ENCODE measurements at regions not wholly inside any gene's neighbourhood (a gene's known extent, or its start where the extent isn't known, plus 50 kb on each side); places are given as distances from the start of the nearest gene placed in this dataset.

- CTCF ChIA-PET: no interaction called here
- ATAC-seq: no peak
Measured at GRCh38 chr20:11483697-11484096, 434.0 kb upstream of the BTBD3 start.

DNA sequence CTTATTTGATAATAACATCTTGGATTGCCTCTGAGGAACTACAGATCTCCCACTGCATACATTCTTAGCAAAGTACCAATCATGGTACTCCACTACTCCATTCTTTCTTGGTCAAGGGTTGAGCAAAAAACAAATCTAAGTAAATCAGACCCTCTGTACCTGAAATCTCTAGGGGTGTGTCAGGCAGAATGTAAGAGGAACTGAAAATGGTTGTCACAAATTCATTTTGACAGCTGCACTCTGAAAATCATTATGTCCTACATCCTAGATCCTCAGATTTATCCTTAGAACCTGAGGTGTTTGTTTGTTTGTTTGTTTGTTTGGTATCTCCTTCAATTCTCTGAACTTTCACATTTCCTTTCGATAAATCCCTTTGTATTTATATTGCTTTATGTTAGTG, 433.2 kb upstream of the BTBD3 start:
- ChIA-PET RAD21 (ENCODE audit: low non-redundant PET in 1 of 2, low total read pairs in 2 of 2, uncharacterized antibody in 2 of 2, unreplicated experiment in 2 of 2) (no interaction called here), POLR2A (no interaction called here), CTCF (no interaction called here)
- Histone ChIP-seq H3K27ac (ENCODE audit: low read depth, low read length) (no peak overlapping the region), H3K9ac (ENCODE audit: low read length) (no peak overlapping the region), H3K27me3 (ENCODE audit: insufficient read depth, low read length) (no peaks in the 10 kb centered on the region), H3K4me2 (ENCODE audit: low read length) (no peak overlapping the region), H3K4me1 (ENCODE audit: control insufficient read depth in 1 of 2, insufficient read depth in 2 of 2, low read length in 2 of 2) (no peaks in the 10 kb centered on the region), H3K9me2 (ENCODE audit: insufficient read depth) (no peaks in the 10 kb centered on the region), H4K20me1 (ENCODE audit: insufficient read depth) (no peaks in the 10 kb centered on the region), H3K79me2 (ENCODE audit: insufficient read depth, low read length) (no peaks in the 10 kb centered on the region), H3K36me3 (ENCODE audit: control insufficient read depth in 1 of 2, insufficient read depth in 2 of 2, low read length in 2 of 2) (no peaks in the 10 kb centered on the region), H2AFZ (ENCODE audit: low read depth, low read length, poor library complexity, severe bottlenecking) (no peak overlapping the region), H3K9me3 (ENCODE audit: control insufficient read depth in 1 of 2, insufficient read depth in 1 of 2, low read depth in 1 of 2, low read length in 2 of 2) (no peaks in the 10 kb centered on the region), H3K4me3 (replicated peaks in 1 of 2; ENCODE audit: low read depth in 1 of 2, low read length in 2 of 2) (no peak overlapping the region)
- no TSS peak for BruUV-seq (replicated peaks)
- intact Hi-C loops (cut with micrococcal nuclease): no loop called here
- TF ChIP-seq CEBPB (IDR thresholded peaks at IDR 0.05; ENCODE audit: low read depth): no peak
- DNase-seq (ENCODE audit: low read depth, low spot score): no peak
- ATAC-seq: no peak

More at GRCh38 chr20:11483697-11484096, 434.0 kb upstream of the BTBD3 start:
- no peaks in the 10 kb centered on the region for H3K27me3 ChIP-seq (ENCODE audit: insufficient read depth, low read length)
- H3K9ac ChIP-seq (ENCODE audit: low read length): no peak overlapping the region
- H3K4me2 ChIP-seq (ENCODE audit: low read length): no peak overlapping the region
- H4K20me1 ChIP-seq (ENCODE audit: insufficient read depth): no peaks in the 10 kb centered on the region
- ChIA-PET POLR2A (interaction anchor here (0.6 kb wide), 1 partner anchor 8 kb away, joined by 4 read pairs; no protein-coding TSS in a partner anchor), RAD21 (ENCODE audit: low non-redundant PET in 1 of 2, low total read pairs in 2 of 2, uncharacterized antibody in 2 of 2, unreplicated experiment in 2 of 2) (no interaction called here)
- no peaks in the 10 kb centered on the region for H3K79me2 ChIP-seq (ENCODE audit: insufficient read depth, low read length)
- TF ChIP-seq EZH2phosphoT487 (IDR thresholded peaks at IDR 0.05; ENCODE audit: borderline replicate concordance) (no peak), SIN3A (IDR thresholded peaks at IDR 0.05; ENCODE audit: low read depth) (no peak), ELF1 (IDR thresholded peaks at IDR 0.05; ENCODE audit: borderline replicate concordance, low read depth) (no peak), SP1 (IDR thresholded peaks at IDR 0.05; ENCODE audit: low read depth) (no peak)
- no peak overlapping the region for H2AFZ ChIP-seq (ENCODE audit: low read depth, low read length, poor library complexity, severe bottlenecking)
- H3K4me1 ChIP-seq (ENCODE audit: control insufficient read depth in 1 of 2, insufficient read depth in 2 of 2, low read length in 2 of 2): no peaks in the 10 kb centered on the region
- DNase-seq (ENCODE audit: low read depth, low spot score): no peak
- H3K9me2 ChIP-seq (ENCODE audit: insufficient read depth): no peaks in the 10 kb centered on the region
- no peak overlapping the region for H3K27ac ChIP-seq (ENCODE audit: low read depth, low read length)
- intact Hi-C loops (cut with micrococcal nuclease): no loop called here
- H3K36me3 ChIP-seq (ENCODE audit: control insufficient read depth in 1 of 2, insufficient read depth in 2 of 2, low read length in 2 of 2): no peaks in the 10 kb centered on the region
- no peak overlapping the region for H3K4me3 ChIP-seq (replicated peaks in 1 of 2; ENCODE audit: low read depth in 1 of 2, low read length in 2 of 2)
- H3K9me3 ChIP-seq (ENCODE audit: control insufficient read depth in 1 of 2, insufficient read depth in 1 of 2, low read depth in 1 of 2, low read length in 2 of 2): no peaks in the 10 kb centered on the region
- no TSS peak for BruUV-seq (replicated peaks)
